Neural cell (in vitro differentiated cells): ENCODE measurements at regions not wholly inside any gene's neighbourhood (a gene's known extent, or its start where the extent isn't known, plus 50 kb on each side); places are given as distances from the start of the nearest gene placed in this dataset.
"Not testable (repeated sequence)": the region's sequence is repeated elsewhere in the genome, so short reads cannot be mapped to it uniquely, and the experiment has no call there.

Experiments used
- H2AFZ ChIP-seq: fragments of 200-600, 300-800 bp; sonication (generic), shearing (Covaris generic); 2 replicates; pipeline ENCODE4 v1.6.0; 2014; ENCODE audit warnings: low read depth, mild to moderate bottlenecking, antibody characterized with exemption, low read length, moderate library complexity
- H3F3A ChIP-seq: fragments of 200-600 bp; shearing (Covaris generic); 2 replicates; pipeline ENCODE4 v1.6.1; 2016; ENCODE audit warnings: mild to moderate bottlenecking, moderate library complexity, mixed read lengths, antibody characterized with exemption, low read length; ENCODE audit not compliant: insufficient read depth, poor library complexity, severe bottlenecking
- H3K27ac ChIP-seq: fragments of 200-600, 300-800 bp; sonication (generic), shearing (Covaris generic); 2 replicates; pipeline ENCODE4 v1.5.1; 2014; ENCODE audit warnings: mild to moderate bottlenecking, low read length, moderate library complexity
- H3K27me3 ChIP-seq: fragments of 300-800, 200-600 bp; sonication (generic), shearing (Covaris generic); 2 replicates; pipeline ENCODE4 v1.6.0; 2014; ENCODE audit warnings: mild to moderate bottlenecking, low read depth, low read length, moderate library complexity; ENCODE audit not compliant: insufficient read depth
- H3K36me3 ChIP-seq: fragments of 300-800, 200-600 bp; sonication (generic), shearing (Covaris generic); 2 replicates; pipeline ENCODE4 v1.5.1; 2014; ENCODE audit warnings: mild to moderate bottlenecking, antibody characterized with exemption, low read length, moderate library complexity; ENCODE audit not compliant: insufficient read depth
- H3K4me2 ChIP-seq: fragments of 300-800, 200-600 bp; sonication (generic), shearing (Covaris generic); 2 replicates; pipeline ENCODE4 v1.6.0; 2014; ENCODE audit warnings: mild to moderate bottlenecking, low read length
- H3K4me3 ChIP-seq: fragments of 300-800, 200-600 bp; sonication (generic), shearing (Covaris generic); 2 replicates; pipeline ENCODE4 v1.5.1; 2014; ENCODE audit warnings: mild to moderate bottlenecking, low read length, moderate library complexity
- H3K79me2 ChIP-seq: fragments of 200-600 bp; shearing (Covaris generic); replicated peaks from 2 replicates; pipeline ENCODE4 v1.6.0; 2014; ENCODE audit warnings: mild to moderate bottlenecking, low read length, moderate library complexity; ENCODE audit not compliant: insufficient read depth
- H3K9ac ChIP-seq: fragments of 300-800, 200-600 bp; sonication (generic), shearing (Covaris generic); 2 replicates; pipeline ENCODE4 v1.6.1; 2016; ENCODE audit warnings: mild to moderate bottlenecking, low read length, mixed read lengths
- H3K9me2 ChIP-seq: fragments of 200-600 bp; shearing (Covaris generic); 2 replicates; pipeline ENCODE4 v1.6.1; 2016; ENCODE audit warnings: mild to moderate bottlenecking, low read length, mixed read lengths; ENCODE audit not compliant: insufficient read depth
- H3K9me3 ChIP-seq: fragments of 200-600, 300-800 bp; sonication (generic), shearing (Covaris generic); 2 replicates; pipeline ENCODE4 v1.6.1; 2016; ENCODE audit warnings: mild to moderate bottlenecking, mixed run types, low read length, moderate library complexity, mixed read lengths
- H4K20me1 ChIP-seq: fragments of 200-600 bp; shearing (Covaris generic); 2 replicates; pipeline ENCODE4 v1.6.1; 2016; ENCODE audit warnings: mild to moderate bottlenecking, mixed run types; ENCODE audit not compliant: insufficient read depth
- EP300 ChIP-seq: fragments of 450-650 bp; conservative IDR thresholded peaks from 2 replicates; pipeline ENCODE4 v1.6.1; 2014; ENCODE audit warnings: antibody characterized with exemption, mild to moderate bottlenecking, moderate library complexity; ENCODE audit not compliant: poor library complexity, severe bottlenecking
- EZH2 ChIP-seq: fragments of 200-600, 300-800 bp; shearing (Covaris generic), sonication (generic); IDR thresholded peaks from 2 replicates; pipeline ENCODE4 v1.6.1; 2014; ENCODE audit warnings: antibody characterized with exemption, low read length, borderline replicate concordance, mild to moderate bottlenecking; ENCODE audit not compliant: insufficient read depth, poor library complexity, severe bottlenecking
- MXI1 ChIP-seq: fragments of 450-650 bp; conservative IDR thresholded peaks from 2 replicates; pipeline ENCODE4 v1.6.1; 2014; ENCODE audit warnings: antibody characterized with exemption, mild to moderate bottlenecking; ENCODE audit not compliant: poor library complexity, severe bottlenecking
- POLR2AphosphoS5 ChIP-seq: IDR thresholded peaks from 2 replicates; pipeline ENCODE4 v1.6.1; 2012
- RAD21 ChIP-seq: fragments of 450-650 bp; conservative IDR thresholded peaks from 2 replicates; pipeline ENCODE4 v1.6.1; 2014; ENCODE audit warnings: antibody characterized with exemption, mild to moderate bottlenecking, moderate library complexity
- SMC3 ChIP-seq: fragments of 450-650 bp; conservative IDR thresholded peaks from 2 replicates; pipeline ENCODE4 v1.6.1; 2014; ENCODE audit warnings: antibody characterized with exemption, mild to moderate bottlenecking, moderate library complexity; ENCODE audit not compliant: poor library complexity
- TAF1 ChIP-seq: IDR thresholded peaks from 2 replicates; pipeline ENCODE4 v1.6.1; 2012; ENCODE audit warnings: low read depth
- TF ChIP-seq, protein P1 (sequence below): fragments of 450-650 bp; IDR thresholded peaks from 2 replicates; pipeline ENCODE4 v1.5.1; 2014; ENCODE audit warnings: antibody characterized with exemption, mild to moderate bottlenecking, moderate library complexity; ENCODE audit not compliant: poor library complexity, severe bottlenecking
- TF ChIP-seq, protein P2 (sequence below): IDR thresholded peaks from 2 replicates; pipeline ENCODE4 v1.6.1; 2012; ENCODE audit warnings: borderline replicate concordance

DNA sequence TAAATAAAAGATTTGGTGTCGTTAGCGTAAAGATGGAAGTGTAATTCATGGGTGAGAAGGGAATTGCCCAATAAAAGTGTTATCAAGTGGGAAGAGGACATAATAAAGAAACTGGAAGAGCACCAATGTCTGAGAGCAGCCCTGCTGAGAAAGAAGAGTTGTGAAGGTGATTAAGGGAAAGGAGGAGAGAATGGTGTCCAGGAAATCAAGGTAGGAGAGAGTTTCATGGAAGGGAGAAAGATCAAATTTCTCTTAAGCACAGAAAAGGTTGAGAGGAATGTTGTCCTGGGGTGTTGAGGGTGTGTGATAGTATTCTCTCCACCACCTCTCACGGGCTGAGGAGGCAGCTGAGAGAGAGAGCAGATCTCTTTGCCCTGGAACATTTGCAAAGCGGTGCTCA is 339.7 kb downstream of the SATB1 start:
- Histone ChIP-seq H2AFZ (no peak overlapping the region), H3K9ac (no peak overlapping the region), H3F3A (no peaks in the 10 kb centered on the region), H3K27ac (no peak overlapping the region), H3K4me3 (no peak overlapping the region), H3K9me2 (no peaks in the 10 kb centered on the region), H3K36me3 (no peaks in the 10 kb centered on the region), H3K9me3 (no peaks in the 10 kb centered on the region), H3K4me2 (no peak overlapping the region), H3K27me3 (no peaks in the 10 kb centered on the region), H3K79me2 (no peaks in the 10 kb centered on the region), H4K20me1 (no peaks in the 10 kb centered on the region)
- no peak for TF ChIP-seq TAF1
- no peak for TF ChIP-seq POLR2AphosphoS5
- TF ChIP-seq MXI1, result no peak
- TF ChIP-seq, protein P1, sequence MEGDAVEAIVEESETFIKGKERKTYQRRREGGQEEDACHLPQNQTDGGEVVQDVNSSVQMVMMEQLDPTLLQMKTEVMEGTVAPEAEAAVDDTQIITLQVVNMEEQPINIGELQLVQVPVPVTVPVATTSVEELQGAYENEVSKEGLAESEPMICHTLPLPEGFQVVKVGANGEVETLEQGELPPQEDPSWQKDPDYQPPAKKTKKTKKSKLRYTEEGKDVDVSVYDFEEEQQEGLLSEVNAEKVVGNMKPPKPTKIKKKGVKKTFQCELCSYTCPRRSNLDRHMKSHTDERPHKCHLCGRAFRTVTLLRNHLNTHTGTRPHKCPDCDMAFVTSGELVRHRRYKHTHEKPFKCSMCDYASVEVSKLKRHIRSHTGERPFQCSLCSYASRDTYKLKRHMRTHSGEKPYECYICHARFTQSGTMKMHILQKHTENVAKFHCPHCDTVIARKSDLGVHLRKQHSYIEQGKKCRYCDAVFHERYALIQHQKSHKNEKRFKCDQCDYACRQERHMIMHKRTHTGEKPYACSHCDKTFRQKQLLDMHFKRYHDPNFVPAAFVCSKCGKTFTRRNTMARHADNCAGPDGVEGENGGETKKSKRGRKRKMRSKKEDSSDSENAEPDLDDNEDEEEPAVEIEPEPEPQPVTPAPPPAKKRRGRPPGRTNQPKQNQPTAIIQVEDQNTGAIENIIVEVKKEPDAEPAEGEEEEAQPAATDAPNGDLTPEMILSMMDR, result no peak
- no peak for TF ChIP-seq RAD21
- no peak for TF ChIP-seq EP300
- no peak for TF ChIP-seq SMC3
- TF ChIP-seq, protein P2, sequence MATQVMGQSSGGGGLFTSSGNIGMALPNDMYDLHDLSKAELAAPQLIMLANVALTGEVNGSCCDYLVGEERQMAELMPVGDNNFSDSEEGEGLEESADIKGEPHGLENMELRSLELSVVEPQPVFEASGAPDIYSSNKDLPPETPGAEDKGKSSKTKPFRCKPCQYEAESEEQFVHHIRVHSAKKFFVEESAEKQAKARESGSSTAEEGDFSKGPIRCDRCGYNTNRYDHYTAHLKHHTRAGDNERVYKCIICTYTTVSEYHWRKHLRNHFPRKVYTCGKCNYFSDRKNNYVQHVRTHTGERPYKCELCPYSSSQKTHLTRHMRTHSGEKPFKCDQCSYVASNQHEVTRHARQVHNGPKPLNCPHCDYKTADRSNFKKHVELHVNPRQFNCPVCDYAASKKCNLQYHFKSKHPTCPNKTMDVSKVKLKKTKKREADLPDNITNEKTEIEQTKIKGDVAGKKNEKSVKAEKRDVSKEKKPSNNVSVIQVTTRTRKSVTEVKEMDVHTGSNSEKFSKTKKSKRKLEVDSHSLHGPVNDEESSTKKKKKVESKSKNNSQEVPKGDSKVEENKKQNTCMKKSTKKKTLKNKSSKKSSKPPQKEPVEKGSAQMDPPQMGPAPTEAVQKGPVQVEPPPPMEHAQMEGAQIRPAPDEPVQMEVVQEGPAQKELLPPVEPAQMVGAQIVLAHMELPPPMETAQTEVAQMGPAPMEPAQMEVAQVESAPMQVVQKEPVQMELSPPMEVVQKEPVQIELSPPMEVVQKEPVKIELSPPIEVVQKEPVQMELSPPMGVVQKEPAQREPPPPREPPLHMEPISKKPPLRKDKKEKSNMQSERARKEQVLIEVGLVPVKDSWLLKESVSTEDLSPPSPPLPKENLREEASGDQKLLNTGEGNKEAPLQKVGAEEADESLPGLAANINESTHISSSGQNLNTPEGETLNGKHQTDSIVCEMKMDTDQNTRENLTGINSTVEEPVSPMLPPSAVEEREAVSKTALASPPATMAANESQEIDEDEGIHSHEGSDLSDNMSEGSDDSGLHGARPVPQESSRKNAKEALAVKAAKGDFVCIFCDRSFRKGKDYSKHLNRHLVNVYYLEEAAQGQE, result no peak
- TF ChIP-seq EZH2, result no peak

GRCh38 chr3:18083273-18083590 is 340.8 kb upstream of the TBC1D5 start:
- H3K27me3 ChIP-seq, H3K4me3 ChIP-seq, H3K9me3 ChIP-seq: not testable (repeated sequence)

DNA sequence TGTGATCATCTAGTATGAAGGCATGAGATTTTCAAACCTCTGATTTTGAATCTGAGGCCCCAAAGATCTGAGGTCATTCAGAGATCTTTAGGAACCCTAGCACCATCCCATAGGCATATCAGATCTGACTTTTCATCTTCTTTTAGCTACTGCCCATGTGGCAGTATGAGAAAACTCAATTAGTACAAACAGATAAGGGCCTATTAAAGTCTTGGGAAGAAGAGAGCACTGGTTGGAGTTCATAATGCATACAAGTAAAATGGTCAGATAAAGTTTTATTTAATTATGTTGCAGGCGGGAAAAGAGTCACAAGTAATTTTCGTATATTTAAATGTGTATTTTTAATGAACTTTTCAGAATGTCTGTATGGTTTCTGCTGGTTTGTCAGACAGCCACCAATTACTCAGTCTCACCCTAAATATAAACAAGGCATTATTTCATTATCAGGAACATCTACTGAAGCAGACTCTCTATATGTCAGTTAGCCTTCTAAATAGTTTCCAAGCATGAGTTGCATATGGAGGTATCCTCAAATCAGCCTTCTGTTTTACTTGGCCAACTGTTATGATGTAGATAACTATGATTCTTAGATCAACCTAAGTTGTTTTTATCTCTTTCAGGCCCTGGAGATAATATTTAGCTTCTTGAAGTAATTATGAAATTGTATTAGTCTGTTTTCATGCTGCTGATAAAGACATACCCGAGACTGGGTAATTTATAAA is 340.3 kb upstream of the TBC1D5 start:
- H3K36me3 ChIP-seq, result no peaks in the 10 kb centered on the region
- no peak overlapping the region for H3K4me3 ChIP-seq
- no peaks in the 10 kb centered on the region for H3K9me2 ChIP-seq
- H4K20me1 ChIP-seq, result no peaks in the 10 kb centered on the region
- H3F3A ChIP-seq, result no peaks in the 10 kb centered on the region
- H2AFZ ChIP-seq, result no peak overlapping the region
- H3K4me2 ChIP-seq, result no peak overlapping the region
- no peaks in the 10 kb centered on the region for H3K27me3 ChIP-seq
- no peak for TF ChIP-seq TAF1
- TF ChIP-seq RAD21, result no peak
- TF ChIP-seq, protein P2, result no peak
- no peak for TF ChIP-seq EZH2
- TF ChIP-seq EP300, result no peak
- no peak overlapping the region for H3K27ac ChIP-seq
- no peak overlapping the region for H3K9ac ChIP-seq
- no peaks in the 10 kb centered on the region for H3K9me3 ChIP-seq
- no peaks in the 10 kb centered on the region for H3K79me2 ChIP-seq

More at GRCh38 chr3:18083273-18083590, 340.8 kb upstream of the TBC1D5 start:
- H3F3A ChIP-seq, H3K9ac ChIP-seq, H4K20me1 ChIP-seq, H3K27ac ChIP-seq, H2AFZ ChIP-seq, H3K9me2 ChIP-seq, H3K79me2 ChIP-seq, H3K36me3 ChIP-seq, H3K4me2 ChIP-seq: not testable (repeated sequence)
